NCI-H524 treated with DMSO at 0.1 percent for 48 hours (cell line): ENCODE measurements at regions not wholly inside any gene's neighbourhood (a gene's known extent, or its start where the extent isn't known, plus 50 kb on each side); places are given as distances from the start of the nearest gene placed in this dataset.
"Not testable (repeated sequence)": the region's sequence is repeated elsewhere in the genome, so short reads cannot be mapped to it uniquely, and the experiment has no call there.

Experiments used
- DNase-seq: peaks from one replicate; lab custom pipeline; 2025; lab: John Stamatoyannopoulos, UW

- DNase-seq, result not testable (repeated sequence)
These were observed 530.1 kb downstream of the SLC6A15 start for GRCh38 chr12:84382486-84382885.

GRCh38 chr12:84376320-84376719, 536.3 kb downstream of the SLC6A15 start:
- no peak for DNase-seq

- no peak for DNase-seq
These were observed 537.0 kb downstream of the SLC6A15 start for GRCh38 chr12:84375449-84376170.

- no peak for DNase-seq
These were observed 550.1 kb downstream of the SLC6A15 start for GRCh38 chr12:84362552-84362897.

- no peak for DNase-seq
These were observed 550.7 kb downstream of the SLC6A15 start for GRCh38 chr12:84361651-84362551.

GRCh38 chr12:84357314-84357713, 555.3 kb downstream of the SLC6A15 start:
- DNase-seq, result no peak

GRCh38 chr12:84356224-84356623, 556.4 kb downstream of the SLC6A15 start:
- DNase-seq, result no peak

GRCh38 chr12:84355561-84355960, 557.0 kb downstream of the SLC6A15 start:
- no peak for DNase-seq

- no peak for DNase-seq
These were observed 564.0 kb downstream of the SLC6A15 start for GRCh38 chr12:84348582-84348981.

GRCh38 chr12:84341467-84342193, 571.0 kb downstream of the SLC6A15 start:
- no peak for DNase-seq

- no peak for DNase-seq
These were observed 576.4 kb downstream of the SLC6A15 start for GRCh38 chr12:84336231-84336630.

GRCh38 chr12:84329938-84330337, 582.7 kb downstream of the SLC6A15 start:
- no peak for DNase-seq

- no peak for DNase-seq
These were observed 596.7 kb downstream of the SLC6A15 start for GRCh38 chr12:84315926-84316325.

GRCh38 chr12:84313323-84313675, 599.3 kb downstream of the SLC6A15 start:
- no peak for DNase-seq

- DNase-seq, result no peak
These were observed 604.4 kb downstream of the SLC6A15 start for GRCh38 chr12:84308211-84308610.

- DNase-seq, result no peak
These were observed 607.5 kb downstream of the SLC6A15 start for GRCh38 chr12:84305144-84305543.

GRCh38 chr12:84294246-84294645, 618.4 kb downstream of the SLC6A15 start:
- no peak for DNase-seq

- DNase-seq, result no peak
These were observed 622.4 kb downstream of the SLC6A15 start for GRCh38 chr12:84290168-84290567.

- DNase-seq, result no peak
These were observed 634.6 kb downstream of the SLC6A15 start for GRCh38 chr12:84277986-84278385.

- no peak for DNase-seq
These were observed 636.4 kb downstream of the SLC6A15 start for GRCh38 chr12:84276215-84276614.

GRCh38 chr12:84272324-84272723, 640.3 kb downstream of the SLC6A15 start:
- DNase-seq, result no peak

GRCh38 chr12:84270470-84271140, 642.0 kb downstream of the SLC6A15 start:
- DNase-seq, result no peak
